ENCODE measurements at regions not wholly inside any gene's neighbourhood (a gene's known extent, or its start where the extent isn't known, plus 50 kb on each side); places are given as distances from the start of the nearest gene placed in this dataset.
"Not testable (repeated sequence)": the region's sequence is repeated elsewhere in the genome, so short reads cannot be mapped to it uniquely, and the experiment has no call there.

DNA sequence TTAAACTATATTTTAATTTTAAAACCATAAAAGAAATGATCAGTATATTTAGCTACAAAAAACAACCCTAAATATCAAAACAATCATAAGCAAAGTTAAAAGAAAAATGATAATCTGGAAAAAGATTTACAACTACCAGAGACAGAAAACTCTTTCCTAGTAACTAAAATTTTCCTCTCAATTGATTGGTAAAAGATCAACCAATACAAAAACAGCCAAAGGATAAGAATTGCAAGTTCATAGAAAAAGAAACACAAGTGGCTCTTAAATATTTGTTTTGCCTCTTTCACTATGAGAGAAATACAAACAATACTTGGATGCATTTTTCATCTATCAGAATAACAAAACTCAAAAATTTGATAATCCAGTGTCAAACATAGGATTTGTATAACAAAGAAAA, 101.8 kb upstream of the ZC3H15 start:
- H3K36me3 ChIP-seq = no peaks in the 10 kb centered on the region

DNA sequence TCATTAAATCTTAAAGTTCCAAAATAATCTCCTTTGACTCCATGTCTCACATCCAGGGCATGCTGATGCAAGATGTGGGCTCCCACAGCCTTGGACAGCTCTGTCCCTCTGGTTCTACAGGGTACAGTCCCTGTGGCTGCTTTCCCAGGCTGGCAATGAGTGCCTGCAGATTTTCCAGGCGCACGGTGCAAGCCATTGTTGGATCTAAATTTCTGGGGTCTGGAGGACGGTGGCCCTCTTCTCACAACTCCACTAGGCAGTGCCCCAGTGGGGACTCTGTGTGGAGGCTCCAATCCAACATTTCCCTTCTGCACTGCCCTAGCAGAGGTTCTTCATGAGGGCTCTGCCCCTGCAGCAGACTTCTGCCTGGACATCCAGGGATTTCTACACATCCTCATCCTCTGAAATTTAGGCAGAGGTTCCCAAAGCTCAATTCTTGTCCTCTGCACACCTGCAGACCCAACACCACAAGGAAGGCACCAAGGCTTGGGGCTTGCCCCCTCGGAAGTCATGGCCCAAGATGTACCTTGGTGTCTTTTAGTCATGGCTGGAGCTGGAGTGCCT, 100.3 kb upstream of the ZC3H15 start:
- not testable (repeated sequence) for ATAC-seq
- WGBS, 2 donors = 98 to 99% methylated on average over 4 of the region's 4 CpGs

More for the DNA sequence above, 101.8 kb upstream of the ZC3H15 start:
- Histone ChIP-seq H3K9me3 (no peaks in the 10 kb centered on the region), H3K4me1 (peaks cover 0 to 11% (median 5%) of the 10 kb centered on the region in 3 donors), H3K4me3 (no peak overlapping the region), H3K27ac (no peak overlapping the region), H3K27me3 (no peaks in the 10 kb centered on the region)
- ATAC-seq = no peak
- no peak for FAIRE-seq
- intact Hi-C loops (cut with DNase I) = no loop called here
- DNase-seq = no peak
- TF ChIP-seq, protein P1, sequence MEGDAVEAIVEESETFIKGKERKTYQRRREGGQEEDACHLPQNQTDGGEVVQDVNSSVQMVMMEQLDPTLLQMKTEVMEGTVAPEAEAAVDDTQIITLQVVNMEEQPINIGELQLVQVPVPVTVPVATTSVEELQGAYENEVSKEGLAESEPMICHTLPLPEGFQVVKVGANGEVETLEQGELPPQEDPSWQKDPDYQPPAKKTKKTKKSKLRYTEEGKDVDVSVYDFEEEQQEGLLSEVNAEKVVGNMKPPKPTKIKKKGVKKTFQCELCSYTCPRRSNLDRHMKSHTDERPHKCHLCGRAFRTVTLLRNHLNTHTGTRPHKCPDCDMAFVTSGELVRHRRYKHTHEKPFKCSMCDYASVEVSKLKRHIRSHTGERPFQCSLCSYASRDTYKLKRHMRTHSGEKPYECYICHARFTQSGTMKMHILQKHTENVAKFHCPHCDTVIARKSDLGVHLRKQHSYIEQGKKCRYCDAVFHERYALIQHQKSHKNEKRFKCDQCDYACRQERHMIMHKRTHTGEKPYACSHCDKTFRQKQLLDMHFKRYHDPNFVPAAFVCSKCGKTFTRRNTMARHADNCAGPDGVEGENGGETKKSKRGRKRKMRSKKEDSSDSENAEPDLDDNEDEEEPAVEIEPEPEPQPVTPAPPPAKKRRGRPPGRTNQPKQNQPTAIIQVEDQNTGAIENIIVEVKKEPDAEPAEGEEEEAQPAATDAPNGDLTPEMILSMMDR (IDR thresholded peaks at IDR 0.05) = no peak

DNA sequence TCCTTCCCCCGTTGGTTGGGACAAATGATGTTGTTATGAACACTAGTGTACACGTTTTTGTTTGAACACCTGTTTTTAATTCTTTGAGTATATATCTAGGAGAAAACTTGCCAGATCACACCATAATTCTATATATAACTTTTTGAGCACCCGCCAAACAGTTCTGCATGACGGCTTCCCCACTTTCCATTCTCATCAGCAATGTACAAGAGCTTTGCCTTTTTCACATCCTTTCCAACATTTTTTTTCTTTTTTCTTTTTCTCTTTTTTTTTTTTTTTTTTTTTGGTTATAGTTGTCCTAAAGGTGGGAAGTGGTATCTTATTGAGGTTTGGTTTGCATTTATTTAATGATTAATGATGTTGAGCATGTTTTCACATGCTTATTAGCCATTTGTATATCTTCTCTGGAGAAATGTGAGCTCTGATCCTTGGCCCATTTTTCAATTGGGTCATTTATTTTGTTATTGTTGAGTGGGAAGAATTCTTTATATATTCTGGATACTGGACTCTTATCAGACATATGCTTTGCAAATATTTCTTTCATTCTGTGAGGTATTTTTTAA, 86.9 kb upstream of the ZC3H15 start:
- Histone ChIP-seq H3K27ac (no peak overlapping the region), H3K9me3 (no peaks in the 10 kb centered on the region), H3K4me1 (no peaks in the 10 kb centered on the region), H3K27me3 (no peaks in the 10 kb centered on the region), H3K4me3 (no peak overlapping the region), H3K36me3 (no peaks in the 10 kb centered on the region)
- ATAC-seq = no peak
- 55 to 57% methylated on average over 4 of the region's 4 CpGs for WGBS, 2 donors
- DNase-seq = no peak
- no peak for FAIRE-seq
- intact Hi-C loops (cut with DNase I) = no loop called here
- TF ChIP-seq, protein P1 (IDR thresholded peaks at IDR 0.05) = no peak

More for the DNA sequence above, 100.3 kb upstream of the ZC3H15 start:
- FAIRE-seq; H3K9me3 ChIP-seq; H3K4me3 ChIP-seq; intact Hi-C loops (cut with DNase I); H3K36me3 ChIP-seq; H3K27me3 ChIP-seq; H3K27ac ChIP-seq: not testable (repeated sequence)
- peak in 1 of 6 donors; percentile 27 for DNase-seq
- peaks cover 0 to 11% (median 5%) of the 10 kb centered on the region in 3 donors for H3K4me1 ChIP-seq

DNA sequence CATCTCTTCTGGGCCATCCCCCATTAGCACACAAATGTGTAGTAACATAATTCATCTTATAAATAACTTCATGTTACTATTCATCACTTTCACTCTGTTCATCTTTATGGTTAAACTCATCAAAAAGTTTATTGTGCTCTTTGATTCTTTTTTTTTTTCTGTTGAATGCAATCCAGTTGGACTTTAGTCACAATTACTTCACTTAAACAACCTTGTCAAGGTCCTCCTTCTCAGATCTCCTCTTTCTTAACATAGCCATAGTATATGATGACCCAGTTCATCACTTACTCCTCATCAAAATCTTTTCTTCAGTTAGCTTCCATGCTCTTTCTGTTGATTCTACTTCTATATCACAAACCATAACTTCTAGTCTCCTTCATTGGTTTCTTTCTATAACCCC, 80.2 kb upstream of the ZC3H15 start:
- FAIRE-seq (no peak), DNase-seq (no peak), ATAC-seq (no peak)
- Histone ChIP-seq H3K27me3 (no peaks in the 10 kb centered on the region), H3K4me3 (no peak overlapping the region), H3K36me3 (no peaks in the 10 kb centered on the region), H3K9me3 (no peaks in the 10 kb centered on the region), H3K4me1 (no peaks in the 10 kb centered on the region), H3K27ac (no peak overlapping the region)
- TF ChIP-seq, protein P1 (IDR thresholded peaks at IDR 0.05) = no peak
- intact Hi-C loops (cut with DNase I) = no loop called here

DNA sequence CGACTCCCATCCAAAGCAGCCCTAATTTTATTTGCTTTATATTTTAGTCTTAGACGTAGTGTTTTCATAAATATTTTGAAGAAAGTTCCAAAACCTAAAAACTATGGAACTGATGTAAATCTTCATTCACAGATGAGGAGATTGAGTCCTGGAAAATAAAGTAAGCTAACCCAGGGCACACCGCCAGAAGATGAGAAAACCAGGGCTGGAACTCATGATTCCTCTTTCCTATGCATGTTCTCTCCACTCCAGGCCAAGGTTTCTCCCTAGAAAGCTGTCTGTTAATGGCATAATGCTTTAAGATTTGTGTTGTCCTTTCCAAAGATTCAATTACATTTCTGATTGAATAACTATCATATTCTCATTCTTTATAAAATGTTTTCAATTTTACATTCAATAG, 78.4 kb upstream of the ZC3H15 start:
- FAIRE-seq (no peak), DNase-seq (no peak), ATAC-seq (no peak)
- no peak overlapping the region for H3K4me3 ChIP-seq
- H3K36me3 ChIP-seq = no peaks in the 10 kb centered on the region
- WGBS, 2 donors = 91 to 95% methylated on average over 3 of the region's 3 CpGs
- no peaks in the 10 kb centered on the region for H3K27me3 ChIP-seq
- intact Hi-C loops (cut with DNase I) = no loop called here
- no peak overlapping the region for H3K27ac ChIP-seq
- no peaks in the 10 kb centered on the region for H3K4me1 ChIP-seq
- H3K9me3 ChIP-seq = no peaks in the 10 kb centered on the region
- TF ChIP-seq, protein P1 (IDR thresholded peaks at IDR 0.05) = no peak

Data from pancreas (tissue), 10 donors.